K562 (cell line): ENCODE measurements at regions not wholly inside any gene's neighbourhood (a gene's known extent, or its start where the extent isn't known, plus 50 kb on each side); places are given as distances from the start of the nearest gene placed in this dataset.

Source experiments
- ATAC-seq: fragments of 200-7000 bp; cut with Tn5 transposase; 3 replicates; pipeline ENCODE4 v1.9.1; 2020; ENCODE audit warnings: moderate library complexity
- BruUV-seq: library from RNA; stranded (reverse); fragments of 400-500 nt; replicated peaks from 2 replicates; lab custom pipeline; 2021; lab: Mats Ljungman, UMichigan
- CTCF ChIA-PET: fragments of 300-600 bp; formaldehyde crosslinking; extraction: SDS; loops from one replicate; lab custom pipeline; 2021; ENCODE audit warnings: low intra/inter-chr PET ratio; lab: Yijun Ruan, JAX
- POLR2A ChIA-PET: fragments of 300-600, 350-650 bp; sonication (Branson Sonifier 250); formaldehyde crosslinking; extraction: SDS; loops from one replicate; lab custom pipeline; 2021; ENCODE audit warnings: antibody characterized with exemption, inconsistent platforms; lab: Yijun Ruan, JAX
- DNase-seq, 4 experiments: peaks; one replicate each; pipeline versions ENCODE4 v3.0.0 to v3.0.0-alpha.2; 2011 to 2018; ENCODE audit warnings: low spot score in 3 of 4, mixed read lengths in 3 of 4; ENCODE audit errors: extremely low read depth in 1 of 4
- FAIRE-seq: peaks from 2 replicates; lab custom pipeline; 2011; peaks lifted over from hg19 to GRCh38; lab: Jason Lieb, UNC
- H2AFZ ChIP-seq: 2 replicates; pipeline ENCODE4 v1.6.0; 2011; ENCODE audit warnings: low read depth, low read length, control low read depth, inconsistent platforms
- H3K27ac ChIP-seq: fragments of 200-600 bp; 3 replicates; pipeline ENCODE4 v1.8.0; 2011; ENCODE audit warnings: low read depth, mild to moderate bottlenecking, control low read depth, inconsistent platforms, low read length, moderate library complexity, mixed read lengths; ENCODE audit errors: extremely low read depth
- H3K27me3 ChIP-seq, 2 experiments: fragments of 300-600 bp in 1 of 2; 2 replicates in 1 of 2; 3 replicates in 1 of 2; pipeline versions ENCODE4 v1.6.0 to v1.8.0; 2011; ENCODE audit warnings: inconsistent platforms in 2 of 2, low read length in 2 of 2, mild to moderate bottlenecking in 1 of 2, mixed read lengths in 1 of 2, moderate library complexity in 1 of 2; ENCODE audit not compliant: control insufficient read depth in 2 of 2, insufficient read depth in 2 of 2
- H3K36me3 ChIP-seq: fragments of 300-600 bp; 3 replicates; pipeline ENCODE4 v1.8.0; 2011; ENCODE audit warnings: mild to moderate bottlenecking, low read length, inconsistent platforms; ENCODE audit not compliant: control insufficient read depth, insufficient read depth
- H3K4me1 ChIP-seq, 2 experiments: fragments of 200-600 bp in 1 of 2; replicated peaks in 1 of 2; 2 replicates in 1 of 2; 3 replicates in 1 of 2; pipeline versions ENCODE4 v1.5.1 to v1.8.0; 2011; ENCODE audit warnings: inconsistent platforms in 2 of 2, low read length in 2 of 2, mild to moderate bottlenecking in 1 of 2, mixed read lengths in 1 of 2, moderate library complexity in 1 of 2; ENCODE audit not compliant: control insufficient read depth in 2 of 2, insufficient read depth in 2 of 2
- H3K4me2 ChIP-seq: 2 replicates; pipeline ENCODE4 v1.6.1; 2011; ENCODE audit warnings: low read length, control low read depth, inconsistent platforms, mixed read lengths; ENCODE audit not compliant: insufficient read depth
- H3K4me3 ChIP-seq: fragments of 200-600 bp; sonication (generic), shearing (Covaris generic); 2 replicates; pipeline ENCODE4 v1.5.1; 2016; ENCODE audit warnings: control low read depth, inconsistent platforms
- H3K79me2 ChIP-seq: fragments of 200-600 bp; 3 replicates; pipeline ENCODE4 v1.8.0; 2011; ENCODE audit warnings: low read length, inconsistent platforms; ENCODE audit not compliant: control insufficient read depth, insufficient read depth
- H3K9ac ChIP-seq, 2 experiments: 2 replicates each; pipeline versions ENCODE4 v1.6.0 to v1.6.1; 2011; ENCODE audit warnings: low read depth in 2 of 2, low read length in 2 of 2, control low read depth in 1 of 2, inconsistent platforms in 1 of 2, mild to moderate bottlenecking in 1 of 2, mixed read lengths in 1 of 2; ENCODE audit not compliant: insufficient read depth in 1 of 2
- H3K9me1 ChIP-seq: one replicate; pipeline ENCODE4 v1.6.0; 2011; ENCODE audit warnings: inconsistent platforms, mild to moderate bottlenecking, low read length, moderate library complexity; ENCODE audit not compliant: control insufficient read depth, insufficient read depth
- H3K9me3 ChIP-seq: replicated peaks from 2 replicates; pipeline ENCODE4 v1.5.1; 2011; ENCODE audit warnings: low read depth, low read length, inconsistent platforms; ENCODE audit not compliant: control insufficient read depth, insufficient read depth
- H4K20me1 ChIP-seq: replicated peaks from 2 replicates; pipeline ENCODE4 v1.6.1; 2011; ENCODE audit warnings: low read length, inconsistent platforms, mixed read lengths; ENCODE audit not compliant: control insufficient read depth, insufficient read depth
- ERF ChIP-seq: fragments of 450-650 bp; formaldehyde crosslinking; IDR thresholded peaks from 2 replicates; pipeline ENCODE4 v1.4.0; 2020; ENCODE audit warnings: mild to moderate bottlenecking, mixed read lengths
- ETV5 ChIP-seq: sonication (generic); formaldehyde crosslinking; IDR thresholded peaks from 2 replicates; pipeline ENCODE4 v1.4.0; 2020; ENCODE audit warnings: low read depth, mild to moderate bottlenecking, missing genetic modification reagents
- FIP1L1 ChIP-seq: fragments of 200-400 bp; formaldehyde crosslinking; IDR thresholded peaks from 2 replicates; pipeline ENCODE4 v1.6.1; 2018; ENCODE audit warnings: mild to moderate bottlenecking, low read depth, low read length; ENCODE audit not compliant: poor library complexity, severe bottlenecking
- GATAD2A ChIP-seq: fragments of 450-650 bp; IDR thresholded peaks from 2 replicates; pipeline ENCODE4 v1.6.1; 2017
- MAZ ChIP-seq, 2 experiments: fragments of 450-650 bp in 1 of 2; sonication (generic) in 1 of 2; formaldehyde crosslinking; IDR thresholded peaks in 1 of 2; conservative IDR thresholded peaks in 1 of 2; 2 replicates each; pipeline versions ENCODE4 v1.4.0 to v1.5.0; 2020; ENCODE audit warnings: mild to moderate bottlenecking in 1 of 2, missing genetic modification reagents in 1 of 2
- NFIC ChIP-seq: fragments of 450-650 bp; IDR thresholded peaks from 2 replicates; pipeline ENCODE4 v1.6.1; 2017; ENCODE audit warnings: mild to moderate bottlenecking, inconsistent platforms
- NR3C1 ChIP-seq: sonication (generic); formaldehyde crosslinking; IDR thresholded peaks from 2 replicates; pipeline ENCODE4 v1.8.1; 2022; ENCODE audit warnings: missing genetic modification reagents
- PKNOX1 ChIP-seq: fragments of 450-650 bp; IDR thresholded peaks from 2 replicates; pipeline ENCODE4 v1.6.1; 2016
- RAD51 ChIP-seq: fragments of 450-650 bp; IDR thresholded peaks from 2 replicates; pipeline ENCODE4 v1.7.1; 2016; ENCODE audit warnings: low read depth, mild to moderate bottlenecking, borderline replicate concordance
- SAFB2 ChIP-seq: fragments of 200-400 bp; formaldehyde crosslinking; IDR thresholded peaks from 2 replicates; pipeline ENCODE4 v1.6.1; 2018; ENCODE audit warnings: borderline replicate concordance, low read length, low read depth, moderate library complexity; ENCODE audit not compliant: severe bottlenecking
- SMAD1 ChIP-seq: fragments of 150-350 bp; IDR thresholded peaks from 2 replicates; pipeline ENCODE4 v1.6.1; 2014; ENCODE audit warnings: low read length, low read depth; ENCODE audit not compliant: partially characterized antibody
- THRA ChIP-seq: fragments of 450-650 bp; IDR thresholded peaks from 2 replicates; pipeline ENCODE4 v1.6.1; 2017; ENCODE audit warnings: mild to moderate bottlenecking, moderate library complexity
- XRCC3 ChIP-seq: fragments of 450-650 bp; IDR thresholded peaks from 2 replicates; pipeline ENCODE4 v1.6.1; 2017; ENCODE audit warnings: mild to moderate bottlenecking, moderate library complexity
- ZNF512 ChIP-seq: IDR thresholded peaks from 2 replicates; pipeline ENCODE4 v1.6.1; 2016; ENCODE audit warnings: missing genetic modification characterization, missing compliant biosample characterization
- WGBS: fragments of 100-300 bp; shearing (Covaris generic); methylation state at CpG from one replicate; pipeline ENCODE4 v1.1.6; 2016; ENCODE audit warnings: low coverage, mixed read lengths; ENCODE audit not compliant: insufficient coverage; ENCODE audit errors: missing lambda C conversion rate; 5-methylcytosine and 5-hydroxymethylcytosine counted together
- in situ Hi-C: fragments of 300-500 bp; cut with MboI; formaldehyde crosslinking; loops from 4 replicates; pipeline ENCODE4 v1.15.0; 2018; ENCODE audit warnings: inconsistent platforms, mixed read lengths
- intact Hi-C: fragments of 100-400 bp; cut with micrococcal nuclease; formaldehyde crosslinking; loops from 2 replicates; pipeline ENCODE4 v1.14.2; 2022

- Histone ChIP-seq H4K20me1 (no peaks in the 10 kb centered on the region), H3K27ac (no peak overlapping the region), H3K9me1 (no peaks in the 10 kb centered on the region), H3K36me3 (no peaks in the 10 kb centered on the region), H3K9me3 (no peaks in the 10 kb centered on the region), H3K79me2 (no peaks in the 10 kb centered on the region), H3K4me3 (no peak overlapping the region), H3K9ac (no peak overlapping the region), H3K27me3 (peaks cover 0 to 20% of the 10 kb centered on the region in 2 experiments; a peak in 2 of 5 replicates), H2AFZ (no peak overlapping the region), H3K4me1 (no peaks in the 10 kb centered on the region; a peak in 1 of 5 replicates), H3K4me2 (no peak overlapping the region)
- in situ Hi-C loops (no loop called here), intact Hi-C loops (no loop called here)
- FAIRE-seq (no peak), DNase-seq (no peak), ATAC-seq (no peak)
- TF ChIP-seq RAD51 (no peak), FIP1L1 (no peak), GATAD2A (no peak), ZNF512 (tag) (no peak), SAFB2 (no peak), MAZ (CRISPR knock-in tag; conservative IDR thresholded peaks at IDR 0.05 in 1 of 2, IDR thresholded peaks at IDR 0.05 in 1 of 2) (no peak), THRA (no peak), ETV5 (CRISPR knock-in tag) (no peak), SMAD1 (no peak), ERF (CRISPR knock-in tag) (no peak), NFIC (no peak), PKNOX1 (no peak), NR3C1 (no peak), XRCC3 (no peak)
- POLR2A ChIA-PET = no interaction called here
- no TSS peak for BruUV-seq
- 2% methylated on average over 30 of the region's 32 CpGs for WGBS
- CTCF ChIA-PET = no interaction called here
Observed at GRCh38 chrX:465418-466215, 78.9 kb upstream of the PPP2R3B start.
